GM19328 (cell line): ENCODE measurements at regions not wholly inside any gene's neighbourhood (a gene's known extent, or its start where the extent isn't known, plus 50 kb on each side); places are given as distances from the start of the nearest gene placed in this dataset.
"Not testable (repeated sequence)": the region's sequence is repeated elsewhere in the genome, so short reads cannot be mapped to it uniquely, and the experiment has no call there.

Experiments used
- ATAC-seq: cut with Tn5 transposase; IDR thresholded peaks from one replicate; pipeline ENCODE4 v1.9.1; 2021; ENCODE audit warnings: mild to moderate bottlenecking, moderate library complexity; ENCODE audit not compliant: unreplicated experiment

GRCh38 chr15:69755551-69756310 lies 303.1 kb downstream of the RPLP1 start:
- peak; percentile 79 for ATAC-seq

- ATAC-seq: no peak
Observed at GRCh38 chr15:69756440-69756839, 303.8 kb downstream of the RPLP1 start.

GRCh38 chr15:69757186-69757585 lies 304.6 kb downstream of the RPLP1 start:
- no peak for ATAC-seq

GRCh38 chr15:69758291-69758771 lies 305.7 kb downstream of the RPLP1 start:
- no peak for ATAC-seq

GRCh38 chr15:69758810-69759790 lies 306.5 kb downstream of the RPLP1 start:
- ATAC-seq: peak; percentile 44

GRCh38 chr15:69760258-69760845 lies 307.7 kb downstream of the RPLP1 start:
- ATAC-seq: no peak

- no peak for ATAC-seq
Observed at GRCh38 chr15:69760890-69761568, 308.4 kb downstream of the RPLP1 start.

GRCh38 chr15:69762373-69763148 lies 309.9 kb downstream of the RPLP1 start:
- ATAC-seq: no peak

- ATAC-seq: no peak
Observed at GRCh38 chr15:69763831-69764230, 311.2 kb downstream of the RPLP1 start.

GRCh38 chr15:69766156-69766555 lies 313.5 kb downstream of the RPLP1 start:
- ATAC-seq: no peak

GRCh38 chr15:69767191-69767590 lies 314.6 kb downstream of the RPLP1 start:
- no peak for ATAC-seq

- not testable (repeated sequence) for ATAC-seq
Observed at GRCh38 chr15:69769336-69769735, 316.7 kb downstream of the RPLP1 start.

GRCh38 chr15:69774258-69774657 lies 321.6 kb downstream of the RPLP1 start:
- not testable (repeated sequence) for ATAC-seq

- not testable (repeated sequence) for ATAC-seq
Observed at GRCh38 chr15:69774711-69775110, 322.1 kb downstream of the RPLP1 start.

- no peak for ATAC-seq
Observed at GRCh38 chr15:69777356-69777755, 320.4 kb downstream of the TLE3 start.

GRCh38 chr15:69780374-69780773 lies 317.3 kb downstream of the TLE3 start:
- ATAC-seq: no peak

- ATAC-seq: no peak
Observed at GRCh38 chr15:69780981-69781380, 316.7 kb downstream of the TLE3 start.

- ATAC-seq: no peak
Observed at GRCh38 chr15:69781411-69782125, 316.1 kb downstream of the TLE3 start.

GRCh38 chr15:69782139-69782658 lies 315.5 kb downstream of the TLE3 start:
- no peak for ATAC-seq
